ENCODE measurements at regions not wholly inside any gene's neighbourhood (a gene's known extent, or its start where the extent isn't known, plus 50 kb on each side); places are given as distances from the start of the nearest gene placed in this dataset.

DNA sequence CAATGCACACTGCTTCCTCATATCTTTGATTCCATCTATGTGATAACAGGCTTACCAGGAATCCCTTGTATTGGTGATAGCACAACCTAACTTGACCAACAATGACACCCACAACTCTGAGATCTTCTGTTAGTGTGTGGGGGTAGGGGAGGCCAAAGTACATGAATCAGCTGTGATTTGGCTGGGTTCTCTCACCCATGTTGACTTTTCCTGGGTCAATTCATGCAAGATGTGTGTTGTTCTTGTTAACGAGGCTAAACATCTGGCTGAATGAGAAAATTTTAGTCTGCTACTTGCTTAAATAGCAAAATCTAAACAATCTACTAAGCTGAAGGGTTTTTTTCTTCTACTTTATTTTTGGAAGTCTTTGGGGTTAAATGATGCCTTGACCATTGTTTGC is 341.2 kb upstream of the SLC14A2 start:
- no peak overlapping the region for H3K4me3 ChIP-seq (ENCODE audit: low read depth, low read length)
- TF ChIP-seq, protein P1, sequence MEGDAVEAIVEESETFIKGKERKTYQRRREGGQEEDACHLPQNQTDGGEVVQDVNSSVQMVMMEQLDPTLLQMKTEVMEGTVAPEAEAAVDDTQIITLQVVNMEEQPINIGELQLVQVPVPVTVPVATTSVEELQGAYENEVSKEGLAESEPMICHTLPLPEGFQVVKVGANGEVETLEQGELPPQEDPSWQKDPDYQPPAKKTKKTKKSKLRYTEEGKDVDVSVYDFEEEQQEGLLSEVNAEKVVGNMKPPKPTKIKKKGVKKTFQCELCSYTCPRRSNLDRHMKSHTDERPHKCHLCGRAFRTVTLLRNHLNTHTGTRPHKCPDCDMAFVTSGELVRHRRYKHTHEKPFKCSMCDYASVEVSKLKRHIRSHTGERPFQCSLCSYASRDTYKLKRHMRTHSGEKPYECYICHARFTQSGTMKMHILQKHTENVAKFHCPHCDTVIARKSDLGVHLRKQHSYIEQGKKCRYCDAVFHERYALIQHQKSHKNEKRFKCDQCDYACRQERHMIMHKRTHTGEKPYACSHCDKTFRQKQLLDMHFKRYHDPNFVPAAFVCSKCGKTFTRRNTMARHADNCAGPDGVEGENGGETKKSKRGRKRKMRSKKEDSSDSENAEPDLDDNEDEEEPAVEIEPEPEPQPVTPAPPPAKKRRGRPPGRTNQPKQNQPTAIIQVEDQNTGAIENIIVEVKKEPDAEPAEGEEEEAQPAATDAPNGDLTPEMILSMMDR (IDR thresholded peaks at IDR 0.05; ENCODE audit: low read depth, low read length) = no peak

DNA sequence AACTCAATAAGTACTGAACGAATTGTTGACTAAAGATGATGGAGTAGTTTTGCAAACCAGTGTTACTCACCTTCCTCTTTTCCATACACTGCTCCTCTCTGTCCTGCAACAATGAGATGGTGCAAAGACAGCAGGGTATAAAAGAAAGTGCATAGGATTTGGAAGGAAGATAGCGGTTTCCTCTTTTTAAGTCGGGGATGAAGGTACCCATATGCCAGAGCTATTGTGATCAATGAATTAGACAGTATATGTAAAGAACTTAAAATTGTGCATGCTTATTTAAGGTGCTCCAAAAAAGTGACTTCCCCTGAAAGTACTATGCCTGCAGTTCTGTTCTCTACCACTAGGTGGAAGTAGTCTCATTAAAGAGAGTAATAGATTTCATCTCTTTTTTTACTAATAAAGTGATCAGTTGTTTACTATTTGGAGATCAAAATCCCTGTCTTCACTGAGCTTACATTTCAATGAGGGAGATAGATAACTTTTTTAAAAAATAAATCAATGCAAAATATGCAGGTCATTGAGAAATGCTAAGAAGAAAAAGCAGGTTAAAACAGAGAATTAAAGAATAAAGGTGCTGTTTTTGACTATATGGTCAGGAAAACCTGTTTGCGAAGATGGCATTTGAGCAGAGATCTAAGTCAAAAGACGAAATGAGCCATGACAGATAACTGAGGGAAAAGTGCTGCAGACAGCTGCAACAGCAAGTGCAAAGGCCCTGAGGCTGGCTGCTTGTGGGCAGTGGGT is 339.7 kb upstream of the SLC14A2 start:
- TF ChIP-seq, protein P1 (IDR thresholded peaks at IDR 0.05; ENCODE audit: low read depth, low read length) = peak; percentile 70

DNA sequence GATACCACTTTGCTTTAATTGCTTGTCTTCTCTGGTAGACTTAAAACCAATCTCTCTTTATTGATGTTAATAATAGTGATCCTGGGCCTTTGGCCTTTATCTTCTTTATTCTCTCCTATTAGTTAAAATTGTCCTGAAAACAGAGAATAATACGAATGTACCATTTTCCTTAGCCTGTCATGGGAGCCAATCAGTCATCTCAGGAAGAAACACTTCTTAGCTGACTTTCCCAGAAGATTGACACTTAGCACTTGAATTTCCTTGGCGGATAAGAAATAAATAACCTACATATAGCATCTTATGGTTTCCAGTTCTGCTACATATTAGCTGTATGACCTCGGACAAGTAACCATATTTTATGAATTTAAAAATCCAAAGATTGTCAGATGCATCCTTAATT is 338.4 kb upstream of the SLC14A2 start:
- TF ChIP-seq, protein P1 (IDR thresholded peaks at IDR 0.05; ENCODE audit: low read depth, low read length) = no peak
- H3K4me3 ChIP-seq (ENCODE audit: low read depth, low read length) = no peak overlapping the region

More for the DNA sequence above, 339.7 kb upstream of the SLC14A2 start:
- H3K4me3 ChIP-seq (ENCODE audit: low read depth, low read length) = no peak overlapping the region

DNA sequence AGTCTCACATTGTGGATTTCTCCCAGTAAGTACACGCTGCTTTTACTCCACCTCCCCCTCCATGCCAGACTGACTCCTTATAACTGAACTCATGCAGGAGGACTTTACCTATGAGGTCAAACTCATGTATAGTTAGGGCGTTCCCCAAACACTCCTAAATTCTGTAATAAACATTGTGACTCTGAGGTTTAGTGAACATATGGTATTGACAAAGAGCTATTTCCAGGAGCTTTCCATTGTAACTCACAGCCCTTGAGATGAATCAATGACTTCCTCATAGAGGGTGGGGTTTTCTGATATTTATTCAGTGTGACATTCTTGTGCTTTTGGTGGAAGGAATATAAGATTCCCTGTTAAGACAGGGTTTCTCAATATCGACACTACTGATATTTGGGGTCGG is 337.4 kb upstream of the SLC14A2 start:
- no peak overlapping the region for H3K4me3 ChIP-seq (ENCODE audit: low read depth, low read length)
- TF ChIP-seq, protein P1 (IDR thresholded peaks at IDR 0.05; ENCODE audit: low read depth, low read length) = no peak

DNA sequence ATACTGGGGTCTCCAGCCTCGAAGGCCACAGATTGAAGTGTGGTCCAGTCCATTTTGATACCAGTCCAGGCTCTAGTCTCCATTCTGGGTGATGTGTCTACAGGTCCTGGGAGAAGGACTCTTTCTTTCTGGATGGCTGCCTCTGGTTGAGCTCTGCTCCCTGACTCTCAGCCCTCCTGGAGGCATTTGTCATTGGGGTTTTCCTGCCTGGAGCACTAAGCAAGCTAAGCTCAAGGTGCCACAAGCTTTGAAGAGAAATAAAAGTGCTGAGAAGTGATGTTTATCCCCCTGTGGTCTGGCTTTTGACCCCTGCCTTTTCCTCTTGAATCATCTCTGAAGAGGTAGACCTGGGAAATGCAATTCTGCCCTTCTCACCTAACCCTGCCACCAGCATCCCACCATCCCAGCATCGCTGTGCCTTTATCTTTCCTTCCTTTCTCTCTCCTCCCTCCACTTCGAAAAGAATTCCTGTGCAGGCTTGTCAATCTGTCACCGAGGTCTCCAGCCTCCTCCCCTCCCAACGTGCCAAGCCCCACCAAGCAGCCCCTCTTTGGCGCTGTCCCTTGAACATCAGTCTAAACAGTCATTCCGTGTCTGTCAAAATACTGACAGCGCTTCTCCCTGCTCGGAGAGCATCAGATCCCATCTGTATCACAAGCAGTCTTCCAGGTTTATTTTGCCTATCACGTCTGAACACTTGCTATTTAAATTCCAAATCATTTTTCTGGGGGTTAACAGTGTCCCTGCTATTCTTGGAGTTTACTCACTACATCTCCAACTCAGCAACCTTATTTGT is 334.6 kb upstream of the SLC14A2 start:
- H3K4me3 ChIP-seq (ENCODE audit: low read depth, low read length) = no peak overlapping the region
- TF ChIP-seq, protein P1 (IDR thresholded peaks at IDR 0.05; ENCODE audit: low read depth, low read length) = no peak

DNA sequence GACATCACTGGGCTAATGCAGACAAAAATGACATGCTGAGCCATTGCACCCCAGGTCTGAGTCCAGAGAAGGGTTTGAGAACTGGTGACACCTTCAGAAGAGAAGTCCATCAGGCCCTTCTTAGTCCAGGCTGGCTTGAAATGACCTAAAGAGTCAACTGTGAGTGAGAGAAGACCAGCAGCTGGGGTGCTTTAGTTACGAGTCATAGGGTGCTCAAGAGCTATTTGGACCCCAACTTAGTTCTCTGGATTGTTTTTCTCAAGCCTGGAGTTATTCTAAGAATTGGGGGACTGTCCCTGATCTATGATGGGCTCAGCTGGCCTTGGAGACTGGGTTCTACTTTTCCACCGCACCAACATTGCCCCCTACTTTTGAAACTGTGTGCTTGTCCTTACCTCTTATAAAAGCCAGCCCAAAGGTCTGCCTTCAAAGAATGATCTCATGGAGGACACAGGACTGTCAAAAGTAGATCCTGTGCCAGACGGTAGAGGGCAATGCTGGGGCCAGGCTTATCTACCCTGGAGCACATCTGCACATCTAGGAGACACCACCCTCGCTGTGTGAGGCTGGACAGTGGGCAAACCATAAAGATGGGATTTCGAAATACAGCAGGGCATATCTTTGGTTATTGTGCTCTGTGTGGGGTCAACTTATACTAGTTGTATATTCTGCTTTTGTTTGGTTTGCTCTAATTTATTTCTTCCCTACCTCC is 333.0 kb upstream of the SLC14A2 start:
- no peak overlapping the region for H3K4me3 ChIP-seq (ENCODE audit: low read depth, low read length)
- TF ChIP-seq, protein P1 (IDR thresholded peaks at IDR 0.05; ENCODE audit: low read depth, low read length) = no peak
